Iris pigment epithelial cell (primary cell): ENCODE measurements at regions not wholly inside any gene's neighbourhood (a gene's known extent, or its start where the extent isn't known, plus 50 kb on each side); places are given as distances from the start of the nearest gene placed in this dataset.
"Not testable (repeated sequence)": the region's sequence is repeated elsewhere in the genome, so short reads cannot be mapped to it uniquely, and the experiment has no call there.

Source experiments
- DNase-seq: peaks from one replicate; pipeline ENCODE4 v3.0.0-alpha.2; 2011; ENCODE audit warnings: low read depth

DNA sequence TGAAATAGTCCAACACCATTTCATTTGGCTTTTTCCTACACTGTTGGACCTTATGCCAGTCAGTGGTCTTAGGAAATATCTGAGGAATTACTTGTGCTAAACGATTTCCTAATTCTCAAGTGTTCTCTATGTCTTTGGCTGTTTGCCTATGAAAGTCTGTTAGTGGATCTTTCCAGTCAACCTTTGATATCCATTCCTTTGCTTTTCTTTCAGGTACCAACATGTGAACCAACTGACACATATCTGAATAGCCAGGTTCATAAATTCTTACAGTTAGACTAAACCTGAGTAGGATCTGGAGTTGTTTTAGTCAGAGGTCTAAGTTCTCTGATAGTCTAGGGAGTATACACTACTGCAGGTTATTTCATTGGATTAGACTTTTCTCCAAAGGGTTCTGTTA lies 343.5 kb upstream of the LRRC3B start:
- no peak for DNase-seq

- no peak for DNase-seq
Measured at GRCh38 chr3:26280517-26280916, 342.1 kb upstream of the LRRC3B start.

- no peak for DNase-seq
Measured at GRCh38 chr3:26281284-26281985, 341.1 kb upstream of the LRRC3B start.

DNA sequence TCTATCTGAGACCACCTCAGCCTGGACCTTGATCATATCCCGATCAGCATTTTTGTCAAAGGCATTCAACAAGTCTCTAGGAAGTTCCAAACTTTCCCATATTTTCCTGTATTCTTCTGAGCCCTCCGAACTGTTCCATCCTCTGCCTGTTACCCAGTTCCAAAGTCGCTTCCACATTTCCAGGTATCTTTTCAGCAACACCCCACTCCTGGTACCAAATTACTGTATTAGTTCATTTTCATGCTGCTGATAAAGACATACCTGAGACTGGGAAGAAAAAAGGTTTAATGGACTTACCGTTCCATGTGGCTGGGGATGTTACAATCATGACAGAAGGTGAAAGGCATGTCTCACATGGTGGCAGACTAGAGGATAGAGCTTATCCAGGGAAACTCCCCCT lies 338.1 kb upstream of the LRRC3B start:
- DNase-seq = not testable (repeated sequence)

DNA sequence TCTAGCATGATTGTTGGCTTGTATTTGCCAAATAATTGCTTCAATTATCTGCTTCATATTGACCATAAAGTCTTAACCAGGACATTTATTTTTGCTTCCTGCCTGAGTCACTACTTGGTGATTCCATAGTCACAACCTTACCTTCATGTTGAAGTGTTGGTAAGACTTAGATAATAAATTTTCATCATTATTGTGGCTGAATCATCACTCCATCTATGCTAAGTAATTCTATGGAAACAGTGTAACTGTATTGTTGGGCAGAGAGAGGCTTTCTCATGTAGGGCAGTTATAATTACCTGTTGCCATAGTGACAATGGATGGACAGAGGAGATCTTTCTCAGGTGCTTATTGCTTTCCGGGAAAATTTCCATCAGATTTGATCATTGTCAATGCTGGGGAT lies 330.7 kb upstream of the LRRC3B start:
- DNase-seq = no peak

- no peak for DNase-seq
Measured at GRCh38 chr3:26292780-26293179, 329.8 kb upstream of the LRRC3B start.

- DNase-seq = no peak
Measured at GRCh38 chr3:26293329-26293844, 329.2 kb upstream of the LRRC3B start.

GRCh38 chr3:26307192-26307591 lies 315.4 kb upstream of the LRRC3B start:
- no peak for DNase-seq

DNA sequence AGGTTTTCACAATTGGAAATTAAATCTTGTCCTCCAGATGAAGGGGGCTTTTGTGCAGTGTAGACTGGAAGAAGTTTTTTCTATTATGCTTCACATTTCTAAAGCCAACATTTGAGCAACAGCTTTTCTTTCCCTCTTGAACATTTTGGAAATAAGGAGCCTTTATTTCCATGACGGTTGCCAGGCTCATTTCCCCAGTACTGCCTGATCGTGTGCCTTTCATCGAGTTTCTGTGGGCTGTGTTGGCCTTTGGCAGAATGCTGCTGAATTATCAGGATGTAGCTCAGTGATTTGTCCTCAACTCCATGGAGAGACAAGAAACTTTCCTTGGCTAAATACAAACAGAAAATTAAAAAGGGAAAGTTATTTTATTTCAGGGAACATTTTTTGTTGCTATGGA lies 314.8 kb upstream of the LRRC3B start:
- DNase-seq = no peak

- no peak for DNase-seq
Measured at GRCh38 chr3:26308454-26308853, 314.1 kb upstream of the LRRC3B start.

GRCh38 chr3:26309536-26309935 lies 313.0 kb upstream of the LRRC3B start:
- not testable (repeated sequence) for DNase-seq

- no peak for DNase-seq
Measured at GRCh38 chr3:26312816-26313215, 309.8 kb upstream of the LRRC3B start.

DNA sequence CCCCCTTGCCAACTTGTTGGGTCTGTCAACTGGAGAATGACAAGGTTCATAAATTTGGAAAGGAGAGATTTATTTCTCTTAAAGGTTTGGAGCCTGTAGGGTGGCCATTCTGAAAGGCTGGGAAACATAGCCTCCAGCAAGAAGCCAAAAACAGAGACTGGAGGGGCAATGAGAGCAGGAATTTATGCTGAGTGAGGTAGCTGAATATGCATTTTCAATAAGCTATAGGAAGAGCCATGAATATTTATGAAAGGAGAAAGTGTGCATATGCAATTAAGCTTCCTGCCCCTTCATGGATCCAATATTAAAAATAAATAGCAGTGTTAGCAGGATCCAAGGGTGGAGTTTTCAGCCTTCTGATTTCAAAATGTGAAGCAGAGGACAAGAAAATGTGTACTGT lies 306.1 kb upstream of the LRRC3B start:
- DNase-seq = no peak

GRCh38 chr3:26323741-26324140 lies 298.8 kb upstream of the LRRC3B start:
- not testable (repeated sequence) for DNase-seq

DNA sequence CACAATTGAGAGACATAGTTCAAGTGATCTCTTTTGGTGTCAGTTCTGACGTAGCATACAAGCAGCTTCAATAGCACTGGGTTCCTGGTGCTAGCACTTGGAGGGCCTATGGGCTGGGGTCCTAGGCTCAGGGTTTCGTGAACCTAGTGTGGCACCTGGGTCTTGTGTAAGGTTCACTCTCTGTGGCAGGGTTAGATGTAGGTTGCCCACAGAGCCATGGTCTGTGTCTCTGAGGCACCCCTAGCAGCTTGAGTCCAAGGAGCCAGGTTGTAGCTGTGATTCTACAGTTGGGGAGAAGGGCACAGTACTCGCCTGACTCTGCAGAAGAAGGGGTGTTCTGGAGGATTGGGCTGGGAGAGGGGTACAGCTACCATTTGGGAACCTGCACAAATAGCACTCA lies 282.6 kb upstream of the LRRC3B start:
- no peak for DNase-seq

GRCh38 chr3:26343647-26344046 lies 278.9 kb upstream of the LRRC3B start:
- DNase-seq = no peak

DNA sequence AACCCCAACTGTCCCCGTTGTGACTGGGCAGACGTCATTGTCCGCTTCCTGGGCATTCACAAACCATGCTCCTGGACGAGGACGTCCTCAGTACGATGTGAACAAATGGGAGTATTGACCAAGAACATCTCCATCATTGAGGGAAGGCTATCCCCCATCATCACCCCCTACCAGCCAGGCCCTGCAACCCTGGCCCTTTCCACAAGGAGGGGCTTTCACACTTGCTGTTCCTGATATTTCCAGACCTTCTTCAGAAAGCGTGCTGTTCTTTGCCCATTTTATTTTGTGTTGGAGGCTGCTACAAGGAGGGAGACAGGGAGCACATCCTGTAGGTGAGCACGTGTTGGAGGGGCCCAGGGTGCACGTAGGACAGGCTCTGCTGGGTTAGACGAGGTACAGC lies 277.0 kb upstream of the LRRC3B start:
- no peak for DNase-seq

DNA sequence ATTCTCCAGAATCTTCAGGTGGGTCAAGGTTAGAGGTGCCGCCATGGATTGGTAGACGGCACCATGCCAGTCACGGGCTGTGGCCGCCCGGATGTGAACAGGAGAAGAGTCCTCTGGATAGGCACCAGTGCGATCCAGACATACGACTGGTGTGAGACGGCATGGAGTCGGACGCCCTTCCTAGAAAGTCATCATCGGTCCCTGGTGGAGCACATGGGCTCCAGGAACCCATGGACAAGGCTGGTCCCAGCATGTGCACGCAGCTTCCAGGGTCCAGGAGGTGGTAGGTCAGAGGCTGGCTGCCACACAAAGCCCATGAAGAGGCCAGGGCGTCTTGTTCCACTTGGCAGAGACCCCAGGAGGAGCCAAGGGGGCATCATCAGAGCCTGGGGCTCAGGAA lies 276.1 kb upstream of the LRRC3B start:
- no peak for DNase-seq

DNA sequence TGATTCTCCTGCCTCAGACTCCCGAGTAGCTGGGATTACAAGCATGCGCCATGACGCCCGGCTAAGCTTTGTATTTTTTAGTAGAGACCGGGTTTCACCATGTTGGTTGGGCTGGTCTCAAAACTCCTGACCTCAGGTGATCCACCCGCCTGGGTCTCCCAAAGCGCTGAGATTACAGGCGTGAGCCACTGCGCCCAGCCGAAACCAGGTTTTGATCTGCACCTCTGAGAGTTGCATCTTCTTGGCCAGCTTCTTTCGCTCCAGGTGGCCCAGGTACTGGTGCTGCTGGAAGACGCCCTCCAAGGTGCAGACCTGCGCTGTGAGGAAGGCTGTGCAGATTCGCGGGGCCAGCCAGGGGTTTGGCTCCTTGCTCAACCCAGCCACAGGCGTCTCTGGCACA lies 275.4 kb upstream of the LRRC3B start:
- no peak for DNase-seq

DNA sequence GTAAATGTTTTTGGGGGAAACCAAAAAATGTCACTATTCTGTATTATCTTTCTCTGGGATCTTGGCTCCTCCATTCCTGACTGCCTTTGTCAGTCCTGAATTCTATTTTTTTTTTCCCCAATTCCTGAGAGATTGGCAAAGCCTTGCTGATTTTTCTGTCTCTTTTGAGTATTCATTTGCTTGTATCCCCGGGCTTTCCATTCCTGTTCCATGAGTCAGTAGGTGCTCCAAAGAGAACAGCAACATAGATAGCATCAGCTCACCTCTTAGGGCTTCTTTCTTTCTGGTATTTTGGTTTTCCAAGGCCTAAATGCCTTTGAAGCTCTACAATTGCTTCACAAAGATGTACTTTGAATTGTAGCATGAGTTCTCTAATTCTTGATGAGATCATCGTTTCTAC lies 271.7 kb upstream of the LRRC3B start:
- no peak for DNase-seq

- DNase-seq = peak; percentile 0
Measured at GRCh38 chr3:26353097-26353496, 269.5 kb upstream of the LRRC3B start.

GRCh38 chr3:26358405-26358804 lies 264.2 kb upstream of the LRRC3B start:
- no peak for DNase-seq

- DNase-seq = no peak
Measured at GRCh38 chr3:26365706-26366105, 256.9 kb upstream of the LRRC3B start.

DNA sequence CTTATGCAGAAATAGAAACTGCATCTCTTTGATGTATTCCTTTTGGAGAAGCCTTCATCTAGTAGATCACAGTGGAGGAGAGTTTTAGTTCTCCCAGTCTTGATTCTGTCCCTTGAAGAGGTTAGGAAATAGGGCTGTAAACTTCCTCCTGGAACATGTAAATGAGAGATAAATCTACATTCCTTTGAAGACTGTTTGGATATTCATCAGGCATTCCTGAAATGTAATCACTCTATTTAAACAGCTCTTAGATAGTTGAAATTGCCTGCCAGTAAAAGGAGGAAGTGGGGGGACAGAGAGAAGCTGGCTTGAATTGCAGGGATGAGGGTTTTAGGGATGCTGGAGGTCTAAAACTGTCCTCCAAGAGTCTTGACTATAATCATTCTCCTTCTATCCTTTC lies 254.3 kb upstream of the LRRC3B start:
- DNase-seq = no peak
